ENCODE measurements at regions not wholly inside any gene's neighbourhood (a gene's known extent, or its start where the extent isn't known, plus 50 kb on each side); places are given as distances from the start of the nearest gene placed in this dataset.

DNA sequence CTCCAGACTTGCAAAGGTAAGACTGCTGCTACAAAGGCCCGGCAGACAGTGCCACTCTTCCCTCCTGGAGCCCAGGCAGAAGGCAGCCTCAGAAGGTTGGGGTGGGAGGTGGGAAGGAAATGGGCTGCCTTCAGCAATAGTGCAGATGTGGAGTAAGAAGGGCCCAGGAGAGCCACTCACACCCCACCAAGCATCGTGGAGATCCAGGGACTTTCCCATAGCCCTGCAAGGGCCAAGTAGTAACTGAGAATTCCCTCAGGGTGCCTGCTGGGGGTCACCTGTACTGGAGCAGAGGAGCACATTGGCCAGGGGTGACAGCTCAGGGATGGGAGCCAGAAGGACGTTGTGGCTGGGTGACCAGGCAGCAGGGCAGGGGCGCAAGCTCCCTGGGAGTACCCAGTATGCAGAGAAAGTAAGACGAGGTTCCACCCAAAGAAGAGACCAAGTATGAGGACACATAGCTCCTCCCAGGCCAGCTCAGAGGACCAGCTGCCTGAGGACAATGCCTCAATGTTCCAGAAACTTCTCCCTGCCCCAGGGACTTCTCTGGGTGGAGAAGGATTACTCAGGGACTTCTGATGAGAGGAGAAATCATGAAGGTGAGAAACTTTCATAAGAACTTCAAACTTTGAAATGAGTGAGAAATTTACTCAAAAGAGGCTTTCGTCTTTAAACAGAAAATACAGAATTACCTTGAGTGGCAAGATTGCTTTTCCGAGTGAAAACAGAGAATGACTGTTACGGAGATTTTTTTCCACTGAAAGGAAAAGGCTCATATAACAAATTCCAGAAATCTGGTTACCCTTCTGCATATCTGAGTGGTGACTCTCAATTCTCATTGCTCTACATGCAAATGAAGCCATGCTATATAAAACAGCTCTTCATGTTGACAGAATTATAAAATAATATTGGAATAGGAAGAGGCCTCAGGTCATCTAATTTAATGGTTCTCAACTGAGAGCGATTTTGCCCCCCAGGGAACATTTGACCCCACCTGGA lies 87.9 kb upstream of the TRIO start:
- Histone ChIP-seq H3K4me3 (no peak overlapping the region), H3K27me3 (ENCODE audit: low read depth) (no peaks in the 10 kb centered on the region), H3K27ac (replicated peaks) (no peak overlapping the region), H3K4me1 (peaks cover 8% of the 10 kb centered on the region), H3K9me3 (replicated peaks) (no peaks in the 10 kb centered on the region), H3K36me3 (no peaks in the 10 kb centered on the region)
- DNase-seq, result no peak
- no peak for TF ChIP-seq CTCF (IDR thresholded peaks at IDR 0.05; ENCODE audit: borderline replicate concordance)
- intact Hi-C loops (cut with micrococcal nuclease), result no loop called here

DNA sequence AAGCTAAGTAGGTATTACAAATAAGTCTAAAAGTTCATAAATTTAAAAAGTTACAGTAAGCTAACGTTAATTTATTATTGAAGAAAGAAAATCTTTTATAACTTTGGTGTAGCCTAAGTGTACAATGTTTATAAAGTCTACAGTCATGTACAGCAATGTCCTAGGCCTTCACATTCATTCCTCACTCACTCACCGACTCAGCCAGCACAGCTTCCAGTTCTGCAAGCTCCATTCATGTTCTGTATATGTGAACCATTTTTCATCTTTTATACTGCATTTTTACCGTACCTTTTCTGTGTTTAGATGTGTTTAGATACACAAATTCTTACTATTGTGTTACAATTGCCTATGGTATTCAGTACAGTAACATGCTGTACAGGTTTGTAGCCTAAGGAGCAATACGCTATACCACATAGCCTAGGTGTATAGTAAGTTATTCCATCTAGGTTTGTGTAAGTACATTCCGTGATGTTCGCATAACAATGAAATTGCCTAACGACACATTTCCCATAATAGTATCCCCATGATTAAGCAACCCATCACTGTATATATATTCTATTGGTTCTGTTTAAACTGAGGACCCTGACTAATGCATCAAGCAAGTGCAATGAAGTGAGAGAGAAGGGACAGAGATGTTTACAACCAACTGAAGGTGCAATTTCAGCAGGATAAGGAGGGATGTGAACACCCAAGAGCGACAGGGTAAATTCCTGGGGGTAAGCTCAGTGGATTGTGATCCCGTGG lies 88.9 kb upstream of the TRIO start:
- Histone ChIP-seq H3K4me1 (peaks cover 2% of the 10 kb centered on the region), H3K4me3 (no peak overlapping the region), H3K36me3 (no peaks in the 10 kb centered on the region), H3K27ac (replicated peaks) (no peak overlapping the region), H3K9me3 (replicated peaks) (peaks cover 3% of the 10 kb centered on the region), H3K27me3 (ENCODE audit: low read depth) (no peaks in the 10 kb centered on the region)
- no peak for TF ChIP-seq CTCF (IDR thresholded peaks at IDR 0.05; ENCODE audit: borderline replicate concordance)
- intact Hi-C loops (cut with micrococcal nuclease), result no loop called here
- no peak for DNase-seq

- Histone ChIP-seq H3K36me3 (no peaks in the 10 kb centered on the region), H3K27me3 (ENCODE audit: low read depth) (no peaks in the 10 kb centered on the region), H3K27ac (replicated peaks) (no peak overlapping the region), H3K4me1 (no peaks in the 10 kb centered on the region), H3K4me3 (no peak overlapping the region), H3K9me3 (replicated peaks) (peaks cover 19% of the 10 kb centered on the region)
- TF ChIP-seq CTCF (IDR thresholded peaks at IDR 0.05; ENCODE audit: borderline replicate concordance), result no peak
- DNase-seq, result no peak
- intact Hi-C loops (cut with micrococcal nuclease), result no loop called here
Measured at GRCh38 chr5:14050821-14051220, 92.3 kb upstream of the TRIO start.

DNA sequence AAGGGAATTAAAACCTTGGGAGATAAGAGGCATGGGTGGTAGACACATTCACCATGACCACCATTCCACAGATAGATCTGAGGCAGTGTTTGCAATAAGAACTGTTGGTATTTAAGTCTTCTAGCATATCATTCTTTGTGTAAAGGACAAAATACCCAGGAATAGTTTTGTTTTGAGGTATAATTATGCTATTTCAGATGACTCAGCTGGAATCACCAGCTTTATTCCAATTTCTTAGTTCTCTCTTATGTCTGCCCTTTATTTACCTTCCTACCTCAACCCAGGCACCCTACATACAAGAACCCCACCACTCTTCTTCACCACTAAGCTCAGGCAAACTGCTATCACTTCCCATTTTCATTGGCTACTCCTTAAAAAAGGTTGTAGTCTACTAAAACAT lies 94.7 kb upstream of the TRIO start:
- H3K27me3 ChIP-seq (ENCODE audit: low read depth), result no peaks in the 10 kb centered on the region
- H3K27ac ChIP-seq (replicated peaks), result no peak overlapping the region
- intact Hi-C loops (cut with micrococcal nuclease), result no loop called here
- peaks cover 19% of the 10 kb centered on the region for H3K9me3 ChIP-seq (replicated peaks)
- DNase-seq, result no peak
- H3K4me1 ChIP-seq, result no peaks in the 10 kb centered on the region
- no peak for TF ChIP-seq CTCF (IDR thresholded peaks at IDR 0.05; ENCODE audit: borderline replicate concordance)
- H3K4me3 ChIP-seq, result no peak overlapping the region
- no peaks in the 10 kb centered on the region for H3K36me3 ChIP-seq

DNA sequence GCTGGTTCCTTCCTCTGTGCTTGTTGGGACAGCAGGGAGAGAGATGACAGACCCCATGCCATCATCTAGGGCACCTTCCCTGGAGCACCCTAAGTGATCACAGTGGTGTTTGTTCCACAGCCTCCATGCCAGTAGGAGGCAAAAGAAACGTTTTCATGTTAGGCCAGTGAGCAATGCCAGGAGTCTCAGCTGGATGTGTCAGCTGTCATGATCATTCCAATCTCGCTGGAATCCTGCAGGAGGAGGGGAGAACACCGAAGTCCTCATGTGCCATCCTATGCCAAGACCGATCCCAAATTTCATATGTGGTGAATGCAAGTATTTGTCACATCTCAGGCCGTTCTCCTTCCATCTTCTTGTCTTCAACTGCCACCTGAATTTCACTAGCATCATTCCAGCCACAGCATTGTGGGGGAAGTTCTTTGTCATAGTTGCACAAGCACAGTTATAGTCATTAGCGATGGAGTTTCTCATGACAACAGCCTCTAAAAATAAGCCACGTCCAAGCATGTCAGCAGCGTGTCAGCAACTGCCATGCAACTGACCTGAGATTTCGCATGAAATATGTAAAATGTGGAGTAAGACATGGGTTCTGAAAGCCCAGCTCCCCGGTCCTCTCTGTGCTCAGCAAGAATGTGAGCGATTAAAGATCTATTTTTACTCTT lies 97.2 kb upstream of the DNAH5 start:
- intact Hi-C loops (cut with micrococcal nuclease), result no loop called here
- no peaks in the 10 kb centered on the region for H3K36me3 ChIP-seq
- H3K4me1 ChIP-seq, result peaks cover 12% of the 10 kb centered on the region
- no peaks in the 10 kb centered on the region for H3K9me3 ChIP-seq (replicated peaks)
- no peak for TF ChIP-seq CTCF (IDR thresholded peaks at IDR 0.05; ENCODE audit: borderline replicate concordance)
- no peaks in the 10 kb centered on the region for H3K27me3 ChIP-seq (ENCODE audit: low read depth)
- H3K27ac ChIP-seq (replicated peaks), result no peak overlapping the region
- no peak overlapping the region for H3K4me3 ChIP-seq
- DNase-seq, result no peak
